K562 (cell line): ENCODE measurements at regions not wholly inside any gene's neighbourhood (a gene's known extent, or its start where the extent isn't known, plus 50 kb on each side); places are given as distances from the start of the nearest gene placed in this dataset.

ENCODE experiments used
- ATAC-seq: fragments of 200-7000 bp; cut with Tn5 transposase; 3 replicates; pipeline ENCODE4 v1.9.1; 2020; ENCODE audit warnings: moderate library complexity
- BruUV-seq: library from RNA; stranded (reverse); fragments of 400-500 nt; replicated peaks from 2 replicates; lab custom pipeline; 2021; lab: Mats Ljungman, UMichigan
- CTCF ChIA-PET: fragments of 300-600 bp; formaldehyde crosslinking; extraction: SDS; loops from one replicate; lab custom pipeline; 2021; ENCODE audit warnings: low intra/inter-chr PET ratio; lab: Yijun Ruan, JAX
- POLR2A ChIA-PET: fragments of 300-600, 350-650 bp; sonication (Branson Sonifier 250); formaldehyde crosslinking; extraction: SDS; loops from one replicate; lab custom pipeline; 2021; ENCODE audit warnings: antibody characterized with exemption, inconsistent platforms; lab: Yijun Ruan, JAX
- DNase-seq, 4 experiments: peaks; one replicate each; pipeline versions ENCODE4 v3.0.0 to v3.0.0-alpha.2; 2011 to 2018; ENCODE audit warnings: low spot score in 3 of 4, mixed read lengths in 3 of 4; ENCODE audit errors: extremely low read depth in 1 of 4
- FAIRE-seq: peaks from 2 replicates; lab custom pipeline; 2011; peaks lifted over from hg19 to GRCh38; lab: Jason Lieb, UNC
- H2AFZ ChIP-seq: 2 replicates; pipeline ENCODE4 v1.6.0; 2011; ENCODE audit warnings: low read depth, low read length, control low read depth, inconsistent platforms
- H3K27ac ChIP-seq: fragments of 200-600 bp; 3 replicates; pipeline ENCODE4 v1.8.0; 2011; ENCODE audit warnings: low read depth, mild to moderate bottlenecking, control low read depth, inconsistent platforms, low read length, moderate library complexity, mixed read lengths; ENCODE audit errors: extremely low read depth
- H3K27me3 ChIP-seq, 2 experiments: fragments of 300-600 bp in 1 of 2; 2 replicates in 1 of 2; 3 replicates in 1 of 2; pipeline versions ENCODE4 v1.6.0 to v1.8.0; 2011; ENCODE audit warnings: inconsistent platforms in 2 of 2, low read length in 2 of 2, mild to moderate bottlenecking in 1 of 2, mixed read lengths in 1 of 2, moderate library complexity in 1 of 2; ENCODE audit not compliant: control insufficient read depth in 2 of 2, insufficient read depth in 2 of 2
- H3K36me3 ChIP-seq: fragments of 300-600 bp; 3 replicates; pipeline ENCODE4 v1.8.0; 2011; ENCODE audit warnings: mild to moderate bottlenecking, low read length, inconsistent platforms; ENCODE audit not compliant: control insufficient read depth, insufficient read depth
- H3K4me1 ChIP-seq, 2 experiments: fragments of 200-600 bp in 1 of 2; replicated peaks in 1 of 2; 2 replicates in 1 of 2; 3 replicates in 1 of 2; pipeline versions ENCODE4 v1.5.1 to v1.8.0; 2011; ENCODE audit warnings: inconsistent platforms in 2 of 2, low read length in 2 of 2, mild to moderate bottlenecking in 1 of 2, mixed read lengths in 1 of 2, moderate library complexity in 1 of 2; ENCODE audit not compliant: control insufficient read depth in 2 of 2, insufficient read depth in 2 of 2
- H3K4me2 ChIP-seq: 2 replicates; pipeline ENCODE4 v1.6.1; 2011; ENCODE audit warnings: low read length, control low read depth, inconsistent platforms, mixed read lengths; ENCODE audit not compliant: insufficient read depth
- H3K4me3 ChIP-seq: fragments of 200-600 bp; sonication (generic), shearing (Covaris generic); 2 replicates; pipeline ENCODE4 v1.5.1; 2016; ENCODE audit warnings: control low read depth, inconsistent platforms
- H3K79me2 ChIP-seq: fragments of 200-600 bp; 3 replicates; pipeline ENCODE4 v1.8.0; 2011; ENCODE audit warnings: low read length, inconsistent platforms; ENCODE audit not compliant: control insufficient read depth, insufficient read depth
- H3K9ac ChIP-seq, 2 experiments: 2 replicates each; pipeline versions ENCODE4 v1.6.0 to v1.6.1; 2011; ENCODE audit warnings: low read depth in 2 of 2, low read length in 2 of 2, control low read depth in 1 of 2, inconsistent platforms in 1 of 2, mild to moderate bottlenecking in 1 of 2, mixed read lengths in 1 of 2; ENCODE audit not compliant: insufficient read depth in 1 of 2
- H3K9me1 ChIP-seq: one replicate; pipeline ENCODE4 v1.6.0; 2011; ENCODE audit warnings: inconsistent platforms, mild to moderate bottlenecking, low read length, moderate library complexity; ENCODE audit not compliant: control insufficient read depth, insufficient read depth
- H3K9me3 ChIP-seq: replicated peaks from 2 replicates; pipeline ENCODE4 v1.5.1; 2011; ENCODE audit warnings: low read depth, low read length, inconsistent platforms; ENCODE audit not compliant: control insufficient read depth, insufficient read depth
- H4K20me1 ChIP-seq: replicated peaks from 2 replicates; pipeline ENCODE4 v1.6.1; 2011; ENCODE audit warnings: low read length, inconsistent platforms, mixed read lengths; ENCODE audit not compliant: control insufficient read depth, insufficient read depth
- HEY1 ChIP-seq: fragments of 250-450 bp; sonication (Bioruptor Pico); IDR thresholded peaks from 2 replicates; pipeline ENCODE4 v1.5.0; 2020; ENCODE audit warnings: mild to moderate bottlenecking, moderate library complexity, borderline replicate concordance
- JUN ChIP-seq, 2 experiments: sonication (generic) in 1 of 2; formaldehyde crosslinking in 1 of 2; IDR thresholded peaks; 2 replicates each; pipeline versions ENCODE4 v1.6.1 to v1.8.0; 2012 to 2022; ENCODE audit warnings: borderline replicate concordance in 2 of 2, mild to moderate bottlenecking in 2 of 2, improper control_type of control experiment in 1 of 2, low read depth in 1 of 2, low read length in 1 of 2, missing genetic modification reagents in 1 of 2
- RBM39 ChIP-seq: fragments of 200-400 bp; formaldehyde crosslinking; optimal IDR thresholded peaks from 2 replicates; pipeline ENCODE3; 2018; ENCODE audit warnings: low read depth, low read length
- SMARCC2 ChIP-seq: fragments of 450-650 bp; IDR thresholded peaks from 2 replicates; pipeline ENCODE4 v1.6.1; 2017; ENCODE audit warnings: antibody characterized with exemption, moderate library complexity, mild to moderate bottlenecking, low read depth
- TRIM28 ChIP-seq: fragments of 450-650 bp; IDR thresholded peaks from 2 replicates; pipeline ENCODE4 v1.6.1; 2017
- in situ Hi-C: fragments of 300-500 bp; cut with MboI; formaldehyde crosslinking; loops from 4 replicates; pipeline ENCODE4 v1.15.0; 2018; ENCODE audit warnings: inconsistent platforms, mixed read lengths
- intact Hi-C: fragments of 100-400 bp; cut with micrococcal nuclease; formaldehyde crosslinking; loops from 2 replicates; pipeline ENCODE4 v1.14.2; 2022
- TF ChIP-seq, protein P1 (sequence below): fragments of 450-650 bp; formaldehyde crosslinking; IDR thresholded peaks from 2 replicates; pipeline ENCODE4 v1.4.0; 2022; ENCODE audit warnings: missing genetic modification characterization
- TF ChIP-seq, protein P2 (sequence below), 3 experiments: fragments of 200-800 bp in 1 of 3; fragments of 250-450 bp in 1 of 3; fragments of 450-650 bp in 1 of 3; sonication (Bioruptor Pico) in 1 of 3; sonication (Bioruptor generic) in 1 of 3; formaldehyde crosslinking in 1 of 3; IDR thresholded peaks; 2 replicates each; pipeline versions ENCODE4 v1.6.1 to v1.8.0; 2016 to 2022; ENCODE audit warnings: mild to moderate bottlenecking in 2 of 3, missing genetic modification characterization in 2 of 3, missing compliant biosample characterization in 1 of 3, moderate library complexity in 1 of 3
- TF ChIP-seq, protein P3 (sequence below): fragments of 450-650 bp; IDR thresholded peaks from 2 replicates; pipeline ENCODE4 v1.6.1; 2018; ENCODE audit warnings: mild to moderate bottlenecking, low read depth; ENCODE audit not compliant: partially characterized antibody
- TF ChIP-seq, protein P4 (sequence below): fragments of 250-450 bp; sonication (Bioruptor Pico); IDR thresholded peaks from 2 replicates; pipeline ENCODE4 v1.5.1; 2021; ENCODE audit warnings: mild to moderate bottlenecking

DNA sequence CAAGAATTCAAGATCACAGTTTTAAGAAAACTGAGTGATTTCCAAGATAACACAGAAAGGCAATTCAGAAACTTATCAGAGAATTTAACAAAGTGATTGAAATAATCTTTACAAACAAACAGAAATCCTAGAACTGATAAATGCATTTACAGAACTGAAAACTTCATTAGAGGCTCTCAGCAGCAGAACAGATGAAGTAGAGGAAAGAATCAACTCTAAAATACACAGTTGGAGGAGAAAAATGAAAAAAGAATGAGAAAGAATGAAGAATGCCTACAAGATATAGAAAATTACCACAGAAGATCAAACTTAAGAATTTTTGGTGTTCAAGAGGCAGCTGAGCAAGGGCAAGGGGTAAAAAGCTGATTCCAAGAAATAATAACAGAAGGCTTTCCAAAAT, 168.8 kb downstream of the POLR2M start:
- ATAC-seq (no peak), DNase-seq (no peak), FAIRE-seq (no peak)
- Histone ChIP-seq H3K9ac (no peak overlapping the region), H3K9me1 (no peaks in the 10 kb centered on the region), H3K4me3 (no peak overlapping the region), H3K4me1 (no peaks in the 10 kb centered on the region), H4K20me1 (no peaks in the 10 kb centered on the region), H2AFZ (no peak overlapping the region), H3K36me3 (no peaks in the 10 kb centered on the region), H3K27ac (no peak overlapping the region), H3K9me3 (no peaks in the 10 kb centered on the region), H3K79me2 (no peaks in the 10 kb centered on the region), H3K27me3 (peaks cover 2 to 6% of the 10 kb centered on the region in 2 experiments; a peak in 2 of 5 replicates), H3K4me2 (no peak overlapping the region)
- TF ChIP-seq, protein P1, sequence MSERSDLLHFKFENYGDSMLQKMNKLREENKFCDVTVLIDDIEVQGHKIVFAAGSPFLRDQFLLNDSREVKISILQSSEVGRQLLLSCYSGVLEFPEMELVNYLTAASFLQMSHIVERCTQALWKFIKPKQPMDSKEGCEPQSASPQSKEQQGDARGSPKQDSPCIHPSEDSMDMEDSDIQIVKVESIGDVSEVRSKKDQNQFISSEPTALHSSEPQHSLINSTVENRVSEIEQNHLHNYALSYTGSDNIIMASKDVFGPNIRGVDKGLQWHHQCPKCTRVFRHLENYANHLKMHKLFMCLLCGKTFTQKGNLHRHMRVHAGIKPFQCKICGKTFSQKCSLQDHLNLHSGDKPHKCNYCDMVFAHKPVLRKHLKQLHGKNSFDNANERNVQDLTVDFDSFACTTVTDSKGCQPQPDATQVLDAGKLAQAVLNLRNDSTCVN: no peak
- TF ChIP-seq, protein P2, sequence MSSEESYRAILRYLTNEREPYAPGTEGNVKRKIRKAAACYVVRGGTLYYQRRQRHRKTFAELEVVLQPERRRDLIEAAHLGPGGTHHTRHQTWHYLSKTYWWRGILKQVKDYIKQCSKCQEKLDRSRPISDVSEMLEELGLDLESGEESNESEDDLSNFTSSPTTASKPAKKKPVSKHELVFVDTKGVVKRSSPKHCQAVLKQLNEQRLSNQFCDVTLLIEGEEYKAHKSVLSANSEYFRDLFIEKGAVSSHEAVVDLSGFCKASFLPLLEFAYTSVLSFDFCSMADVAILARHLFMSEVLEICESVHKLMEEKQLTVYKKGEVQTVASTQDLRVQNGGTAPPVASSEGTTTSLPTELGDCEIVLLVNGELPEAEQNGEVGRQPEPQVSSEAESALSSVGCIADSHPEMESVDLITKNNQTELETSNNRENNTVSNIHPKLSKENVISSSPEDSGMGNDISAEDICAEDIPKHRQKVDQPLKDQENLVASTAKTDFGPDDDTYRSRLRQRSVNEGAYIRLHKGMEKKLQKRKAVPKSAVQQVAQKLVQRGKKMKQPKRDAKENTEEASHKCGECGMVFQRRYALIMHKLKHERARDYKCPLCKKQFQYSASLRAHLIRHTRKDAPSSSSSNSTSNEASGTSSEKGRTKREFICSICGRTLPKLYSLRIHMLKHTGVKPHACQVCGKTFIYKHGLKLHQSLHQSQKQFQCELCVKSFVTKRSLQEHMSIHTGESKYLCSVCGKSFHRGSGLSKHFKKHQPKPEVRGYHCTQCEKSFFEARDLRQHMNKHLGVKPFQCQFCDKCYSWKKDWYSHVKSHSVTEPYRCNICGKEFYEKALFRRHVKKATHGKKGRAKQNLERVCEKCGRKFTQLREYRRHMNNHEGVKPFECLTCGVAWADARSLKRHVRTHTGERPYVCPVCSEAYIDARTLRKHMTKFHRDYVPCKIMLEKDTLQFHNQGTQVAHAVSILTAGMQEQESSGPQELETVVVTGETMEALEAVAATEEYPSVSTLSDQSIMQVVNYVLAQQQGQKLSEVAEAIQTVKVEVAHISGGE (CRISPR knock-in tag; IDR thresholded peaks at IDR 0.05): no peak
- peak; percentile 31; the same call in 1 of the 2 replicates for TF ChIP-seq JUN (IDR thresholded peaks at IDR 0.05; ENCODE audit: borderline replicate concordance, low read depth, low read length)
- TF ChIP-seq JUN (CRISPR knock-in tag; IDR thresholded peaks at IDR 0.05; ENCODE audit: borderline replicate concordance): no peak
- TF ChIP-seq RBM39: no peak
- no peak for TF ChIP-seq HEY1
- TF ChIP-seq TRIM28: 0 out of 2 replicates have a peak, but pooled peaks have one; percentile 57
- no peak for TF ChIP-seq SMARCC2
- TF ChIP-seq, protein P3, sequence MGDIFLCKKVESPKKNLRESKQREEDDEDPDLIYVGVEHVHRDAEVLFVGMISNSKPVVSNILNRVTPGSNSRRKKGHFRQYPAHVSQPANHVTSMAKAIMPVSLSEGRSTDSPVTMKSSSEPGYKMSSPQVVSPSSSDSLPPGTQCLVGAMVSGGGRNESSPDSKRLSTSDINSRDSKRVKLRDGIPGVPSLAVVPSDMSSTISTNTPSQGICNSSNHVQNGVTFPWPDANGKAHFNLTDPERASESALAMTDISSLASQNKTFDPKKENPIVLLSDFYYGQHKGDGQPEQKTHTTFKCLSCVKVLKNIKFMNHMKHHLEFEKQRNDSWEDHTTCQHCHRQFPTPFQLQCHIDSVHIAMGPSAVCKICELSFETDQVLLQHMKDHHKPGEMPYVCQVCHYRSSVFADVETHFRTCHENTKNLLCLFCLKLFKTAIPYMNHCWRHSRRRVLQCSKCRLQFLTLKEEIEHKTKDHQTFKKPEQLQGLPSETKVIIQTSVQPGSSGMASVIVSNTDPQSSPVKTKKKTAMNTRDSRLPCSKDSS: peak; percentile 71
- TF ChIP-seq, protein P4, sequence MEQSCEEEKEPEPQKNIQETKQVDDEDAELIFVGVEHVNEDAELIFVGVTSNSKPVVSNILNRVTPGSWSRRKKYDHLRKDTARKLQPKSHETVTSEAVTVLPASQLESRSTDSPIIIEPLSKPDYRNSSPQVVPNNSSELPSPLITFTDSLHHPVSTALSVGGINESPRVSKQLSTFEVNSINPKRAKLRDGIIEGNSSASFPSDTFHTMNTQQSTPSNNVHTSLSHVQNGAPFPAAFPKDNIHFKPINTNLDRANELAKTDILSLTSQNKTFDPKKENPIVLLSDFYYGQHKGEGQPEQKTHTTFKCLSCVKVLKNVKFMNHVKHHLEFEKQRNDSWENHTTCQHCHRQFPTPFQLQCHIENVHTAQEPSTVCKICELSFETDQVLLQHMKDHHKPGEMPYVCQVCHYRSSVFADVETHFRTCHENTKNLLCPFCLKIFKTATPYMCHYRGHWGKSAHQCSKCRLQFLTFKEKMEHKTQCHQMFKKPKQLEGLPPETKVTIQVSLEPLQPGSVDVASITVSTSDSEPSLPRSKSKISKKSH: 0 out of 2 replicates have a peak, but pooled peaks have one; percentile 61
- intact Hi-C loops (no loop called here), in situ Hi-C loops (no loop called here)
- BruUV-seq: no TSS peak
- ChIA-PET CTCF (interaction anchor here (0.6 kb wide), 1 partner anchor 10 kb away, joined by 3 read pairs; no protein-coding TSS in a partner anchor), POLR2A (interaction anchor here (0.9 kb wide), 1 partner anchor 52 kb away, joined by 3 read pairs; no protein-coding TSS in a partner anchor)
